ENCODE measurements at regions not wholly inside any gene's neighbourhood (a gene's known extent, or its start where the extent isn't known, plus 50 kb on each side); places are given as distances from the start of the nearest gene placed in this dataset.
"Not testable (repeated sequence)": the region's sequence is repeated elsewhere in the genome, so short reads cannot be mapped to it uniquely, and the experiment has no call there.

DNA sequence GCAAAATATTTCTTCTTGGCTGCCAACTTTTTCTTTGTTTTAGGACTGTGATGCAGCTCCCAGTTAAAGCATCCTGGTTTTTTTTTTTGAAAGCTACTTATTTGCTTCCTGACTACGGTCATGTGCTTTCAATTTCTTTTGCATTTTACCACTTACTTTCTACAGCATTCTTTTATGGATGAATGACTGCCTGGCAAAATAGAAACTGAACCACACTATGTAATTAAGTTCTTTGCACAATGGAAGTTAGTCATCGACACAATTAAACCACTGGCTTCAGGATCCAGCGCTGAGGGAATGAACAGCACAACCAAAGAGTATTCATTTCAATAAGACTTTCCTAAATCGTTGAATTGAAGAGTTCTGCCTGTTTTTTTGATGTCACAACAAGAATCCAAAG is 82.2 kb upstream of the EPHA3 start:
- TF ChIP-seq, protein P1, sequence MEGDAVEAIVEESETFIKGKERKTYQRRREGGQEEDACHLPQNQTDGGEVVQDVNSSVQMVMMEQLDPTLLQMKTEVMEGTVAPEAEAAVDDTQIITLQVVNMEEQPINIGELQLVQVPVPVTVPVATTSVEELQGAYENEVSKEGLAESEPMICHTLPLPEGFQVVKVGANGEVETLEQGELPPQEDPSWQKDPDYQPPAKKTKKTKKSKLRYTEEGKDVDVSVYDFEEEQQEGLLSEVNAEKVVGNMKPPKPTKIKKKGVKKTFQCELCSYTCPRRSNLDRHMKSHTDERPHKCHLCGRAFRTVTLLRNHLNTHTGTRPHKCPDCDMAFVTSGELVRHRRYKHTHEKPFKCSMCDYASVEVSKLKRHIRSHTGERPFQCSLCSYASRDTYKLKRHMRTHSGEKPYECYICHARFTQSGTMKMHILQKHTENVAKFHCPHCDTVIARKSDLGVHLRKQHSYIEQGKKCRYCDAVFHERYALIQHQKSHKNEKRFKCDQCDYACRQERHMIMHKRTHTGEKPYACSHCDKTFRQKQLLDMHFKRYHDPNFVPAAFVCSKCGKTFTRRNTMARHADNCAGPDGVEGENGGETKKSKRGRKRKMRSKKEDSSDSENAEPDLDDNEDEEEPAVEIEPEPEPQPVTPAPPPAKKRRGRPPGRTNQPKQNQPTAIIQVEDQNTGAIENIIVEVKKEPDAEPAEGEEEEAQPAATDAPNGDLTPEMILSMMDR (IDR thresholded peaks at IDR 0.05; ENCODE audit: unreplicated experiment): no peak
- no peaks in the 10 kb centered on the region for H3K27me3 Mint-ChIP-seq
- no peaks in the 10 kb centered on the region for H3K36me3 Mint-ChIP-seq (ENCODE audit: insufficient read depth)
- H3K4me3 Mint-ChIP-seq (ENCODE audit: low read depth): no peak overlapping the region
- no peak overlapping the region for H3K27ac Mint-ChIP-seq
- DNase-seq (ENCODE audit: low spot score, unreplicated experiment): no peak
- no peaks in the 10 kb centered on the region for H3K9me3 Mint-ChIP-seq (ENCODE audit: low read depth)
- peaks cover 2% of the 10 kb centered on the region for H3K4me1 Mint-ChIP-seq (ENCODE audit: low read depth)

DNA sequence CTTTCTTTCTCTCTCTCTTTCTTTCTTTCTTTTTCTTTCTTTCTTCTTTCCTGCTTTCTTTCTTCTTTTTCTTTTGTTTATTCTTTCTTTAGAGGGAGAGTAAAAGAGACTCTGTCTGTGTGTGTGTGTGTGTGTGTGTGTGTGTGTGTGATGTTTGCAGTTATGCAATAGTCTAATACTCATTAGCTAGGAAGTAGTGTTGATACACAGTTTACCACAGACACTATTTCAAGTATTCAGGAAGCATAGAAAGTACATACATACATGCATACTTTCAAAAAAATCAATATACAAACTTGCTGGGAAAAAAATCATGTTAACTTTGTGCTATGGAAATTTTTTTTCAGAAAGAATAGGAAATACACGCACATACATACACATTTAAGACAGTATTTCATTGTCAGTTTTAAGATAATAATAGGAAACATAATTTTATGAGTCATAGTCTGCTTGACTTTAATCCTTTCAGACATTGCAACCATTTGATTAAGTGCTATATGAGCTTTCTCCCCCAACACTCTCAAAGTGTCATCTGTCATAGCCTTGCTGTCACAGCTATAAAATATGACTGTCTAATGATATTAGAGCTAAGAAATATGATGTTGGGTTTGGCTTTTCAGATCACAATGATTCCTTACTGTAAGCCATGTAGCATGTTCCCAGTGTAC is 74.9 kb upstream of the EPHA3 start:
- H3K36me3 Mint-ChIP-seq (ENCODE audit: insufficient read depth): no peaks in the 10 kb centered on the region
- H3K27me3 Mint-ChIP-seq: no peaks in the 10 kb centered on the region
- TF ChIP-seq, protein P1 (IDR thresholded peaks at IDR 0.05; ENCODE audit: unreplicated experiment): no peak
- no peak for DNase-seq (ENCODE audit: low spot score, unreplicated experiment)
- H3K9me3 Mint-ChIP-seq (ENCODE audit: low read depth): no peaks in the 10 kb centered on the region
- H3K4me1 Mint-ChIP-seq (ENCODE audit: low read depth): no peaks in the 10 kb centered on the region
- H3K27ac Mint-ChIP-seq: no peak overlapping the region
- H3K4me3 Mint-ChIP-seq (ENCODE audit: low read depth): no peak overlapping the region

DNA sequence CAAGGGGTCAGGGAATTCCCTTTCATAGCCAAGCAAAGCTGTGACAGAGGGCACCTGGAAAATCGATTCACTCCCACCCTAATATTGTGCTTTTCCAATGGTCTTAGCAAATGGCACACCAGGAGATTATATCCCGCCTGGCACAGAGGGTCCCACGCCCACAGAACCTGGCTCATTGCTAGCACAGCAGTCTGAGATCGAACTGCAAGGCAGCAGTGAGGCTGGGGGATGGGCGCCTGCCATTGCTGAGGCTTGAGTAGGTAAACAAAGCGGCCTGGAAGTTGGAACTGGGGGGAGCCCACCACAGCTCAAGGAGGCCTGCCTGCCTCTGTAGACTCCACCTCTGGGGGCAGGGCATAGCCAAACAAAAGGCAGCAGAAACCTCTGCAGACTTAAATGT is 72.7 kb upstream of the EPHA3 start:
- not testable (repeated sequence) for H3K4me1 Mint-ChIP-seq (ENCODE audit: low read depth); H3K27ac Mint-ChIP-seq; H3K27me3 Mint-ChIP-seq; H3K9me3 Mint-ChIP-seq (ENCODE audit: low read depth); H3K36me3 Mint-ChIP-seq (ENCODE audit: insufficient read depth); H3K4me3 Mint-ChIP-seq (ENCODE audit: low read depth); DNase-seq (ENCODE audit: low spot score, unreplicated experiment)

DNA sequence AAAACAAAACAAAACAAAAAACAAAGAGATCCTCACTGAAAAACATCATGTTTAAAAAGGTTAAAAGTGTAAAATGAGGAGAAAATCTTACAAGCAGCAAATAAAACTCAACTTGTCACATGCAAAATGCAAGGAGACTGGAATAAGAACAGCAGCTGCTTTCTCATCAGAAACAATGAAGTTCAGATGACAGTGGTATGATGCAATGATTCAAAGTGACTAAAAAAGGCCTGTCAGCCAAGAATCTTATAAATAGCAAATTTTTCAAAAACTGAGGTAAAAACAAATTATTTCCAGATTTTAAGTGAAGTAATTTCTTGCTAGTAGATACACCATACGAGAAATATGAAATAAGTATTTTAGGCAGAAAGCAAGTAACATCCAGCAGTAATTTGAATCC is 68.6 kb upstream of the EPHA3 start:
- H3K4me1 Mint-ChIP-seq (ENCODE audit: low read depth): no peaks in the 10 kb centered on the region
- H3K27me3 Mint-ChIP-seq: no peaks in the 10 kb centered on the region
- H3K27ac Mint-ChIP-seq: no peak overlapping the region
- H3K36me3 Mint-ChIP-seq (ENCODE audit: insufficient read depth): no peaks in the 10 kb centered on the region
- no peaks in the 10 kb centered on the region for H3K9me3 Mint-ChIP-seq (ENCODE audit: low read depth)
- no peak for DNase-seq (ENCODE audit: low spot score, unreplicated experiment)
- no peak overlapping the region for H3K4me3 Mint-ChIP-seq (ENCODE audit: low read depth)
- TF ChIP-seq, protein P1 (IDR thresholded peaks at IDR 0.05; ENCODE audit: unreplicated experiment): no peak

DNA sequence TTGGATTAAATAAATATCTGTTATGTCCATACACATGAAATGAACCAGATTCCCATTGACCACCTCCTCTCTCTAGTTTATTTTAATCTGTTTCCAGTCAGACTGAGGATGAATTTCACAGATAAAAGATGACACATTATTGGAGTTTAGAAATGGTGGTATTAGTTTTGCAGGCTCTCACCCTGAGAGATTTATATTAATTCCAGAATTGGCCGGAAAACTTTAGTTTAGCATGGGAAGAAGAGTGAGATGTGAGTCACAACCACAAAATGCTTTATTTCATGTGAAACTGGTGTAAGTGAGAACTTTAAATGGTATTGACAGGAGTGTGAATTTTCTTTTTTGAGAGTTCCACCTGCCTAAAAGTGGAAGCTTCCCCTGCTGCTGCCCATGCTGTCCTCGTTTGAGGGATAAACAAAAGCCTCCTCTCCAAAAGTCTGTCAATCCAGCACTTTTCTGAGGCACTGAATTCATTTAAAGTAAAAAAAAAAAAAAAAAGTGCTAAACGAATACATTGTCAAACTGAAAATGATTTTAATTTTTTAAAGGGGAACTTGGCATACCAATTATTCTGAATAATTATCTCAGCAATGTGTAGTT is 65.1 kb upstream of the EPHA3 start:
- H3K4me1 Mint-ChIP-seq (ENCODE audit: low read depth): no peaks in the 10 kb centered on the region

More for the DNA sequence above, 65.1 kb upstream of the EPHA3 start:
- no peak for DNase-seq (ENCODE audit: low spot score, unreplicated experiment)
- H3K9me3 Mint-ChIP-seq (ENCODE audit: low read depth): no peaks in the 10 kb centered on the region
- no peak overlapping the region for H3K4me3 Mint-ChIP-seq (ENCODE audit: low read depth)
- no peaks in the 10 kb centered on the region for H3K27me3 Mint-ChIP-seq
- H3K36me3 Mint-ChIP-seq (ENCODE audit: insufficient read depth): no peaks in the 10 kb centered on the region
- TF ChIP-seq, protein P1 (IDR thresholded peaks at IDR 0.05; ENCODE audit: unreplicated experiment): no peak
- H3K27ac Mint-ChIP-seq: no peak overlapping the region

All from progenitor cell of endocrine pancreas (in vitro differentiated cells).